DND-41 (cell line): ENCODE measurements at regions not wholly inside any gene's neighbourhood (a gene's known extent, or its start where the extent isn't known, plus 50 kb on each side); places are given as distances from the start of the nearest gene placed in this dataset.

ENCODE experiments used
- EZH2 ChIP-seq: IDR thresholded peaks from 3 replicates; pipeline ENCODE4 v1.6.1; 2012; ENCODE audit warnings: borderline replicate concordance, low read depth, mild to moderate bottlenecking, moderate library complexity, low read length, inconsistent platforms; ENCODE audit not compliant: severe bottlenecking
- TF ChIP-seq, protein P1 (sequence below): IDR thresholded peaks from 2 replicates; pipeline ENCODE4 v1.5.1; 2012; ENCODE audit warnings: borderline replicate concordance, low read length, moderate library complexity, mild to moderate bottlenecking; ENCODE audit not compliant: poor library complexity, severe bottlenecking; ENCODE audit errors: extremely low read depth

DNA sequence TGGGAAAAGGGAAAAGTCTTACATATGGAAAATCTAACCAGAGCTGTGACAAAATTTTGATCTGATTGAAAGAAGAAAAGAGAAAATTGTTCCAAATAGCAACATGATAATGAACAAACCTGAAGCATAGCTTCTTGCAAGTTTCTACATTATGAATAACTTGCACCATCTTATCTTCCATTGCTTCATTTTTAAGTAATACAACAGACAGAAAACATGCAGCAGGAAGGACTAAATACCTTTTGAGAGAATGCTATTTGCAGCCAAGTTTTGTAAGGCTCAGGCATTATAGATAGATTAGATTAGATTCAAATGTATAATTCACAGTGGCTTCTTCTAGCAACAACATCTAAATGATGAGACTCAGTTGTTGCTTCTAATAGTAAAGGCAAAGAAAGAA is 441.4 kb downstream of the AEBP2 start:
- no peak for TF ChIP-seq EZH2
- TF ChIP-seq, protein P1, sequence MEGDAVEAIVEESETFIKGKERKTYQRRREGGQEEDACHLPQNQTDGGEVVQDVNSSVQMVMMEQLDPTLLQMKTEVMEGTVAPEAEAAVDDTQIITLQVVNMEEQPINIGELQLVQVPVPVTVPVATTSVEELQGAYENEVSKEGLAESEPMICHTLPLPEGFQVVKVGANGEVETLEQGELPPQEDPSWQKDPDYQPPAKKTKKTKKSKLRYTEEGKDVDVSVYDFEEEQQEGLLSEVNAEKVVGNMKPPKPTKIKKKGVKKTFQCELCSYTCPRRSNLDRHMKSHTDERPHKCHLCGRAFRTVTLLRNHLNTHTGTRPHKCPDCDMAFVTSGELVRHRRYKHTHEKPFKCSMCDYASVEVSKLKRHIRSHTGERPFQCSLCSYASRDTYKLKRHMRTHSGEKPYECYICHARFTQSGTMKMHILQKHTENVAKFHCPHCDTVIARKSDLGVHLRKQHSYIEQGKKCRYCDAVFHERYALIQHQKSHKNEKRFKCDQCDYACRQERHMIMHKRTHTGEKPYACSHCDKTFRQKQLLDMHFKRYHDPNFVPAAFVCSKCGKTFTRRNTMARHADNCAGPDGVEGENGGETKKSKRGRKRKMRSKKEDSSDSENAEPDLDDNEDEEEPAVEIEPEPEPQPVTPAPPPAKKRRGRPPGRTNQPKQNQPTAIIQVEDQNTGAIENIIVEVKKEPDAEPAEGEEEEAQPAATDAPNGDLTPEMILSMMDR: no peak
